A549 (cell line): ENCODE measurements at regions not wholly inside any gene's neighbourhood (a gene's known extent, or its start where the extent isn't known, plus 50 kb on each side); places are given as distances from the start of the nearest gene placed in this dataset.

ENCODE experiments used
- CBX2 ChIP-seq: fragments of 200-600 bp; sonication (generic); IDR thresholded peaks from 2 replicates; pipeline ENCODE4 v1.6.1; 2016; ENCODE audit warnings: low read depth, mild to moderate bottlenecking, borderline replicate concordance
- CTCF ChIP-seq: fragments of >200 bp; sonication (Bioruptor Twin); formaldehyde crosslinking; IDR thresholded peaks from 3 replicates; pipeline ENCODE4 v1.5.1; 2016
- E2F6 ChIP-seq: IDR thresholded peaks from 2 replicates; pipeline ENCODE4 v1.6.1; 2012; ENCODE audit warnings: low read depth, borderline replicate concordance
- POLR2A ChIP-seq: IDR thresholded peaks from 2 replicates; pipeline ENCODE4 v1.6.1; 2012; ENCODE audit warnings: mild to moderate bottlenecking, low read length
- RAD21 ChIP-seq, 2 experiments: fragments of >200 bp in 1 of 2; sonication (Bioruptor Twin) in 1 of 2; formaldehyde crosslinking in 1 of 2; IDR thresholded peaks in 1 of 2; conservative IDR thresholded peaks in 1 of 2; 2 replicates in 1 of 2; 3 replicates in 1 of 2; pipeline ENCODE4 v1.6.1; 2012 to 2018; ENCODE audit warnings: inconsistent platforms in 1 of 2

DNA sequence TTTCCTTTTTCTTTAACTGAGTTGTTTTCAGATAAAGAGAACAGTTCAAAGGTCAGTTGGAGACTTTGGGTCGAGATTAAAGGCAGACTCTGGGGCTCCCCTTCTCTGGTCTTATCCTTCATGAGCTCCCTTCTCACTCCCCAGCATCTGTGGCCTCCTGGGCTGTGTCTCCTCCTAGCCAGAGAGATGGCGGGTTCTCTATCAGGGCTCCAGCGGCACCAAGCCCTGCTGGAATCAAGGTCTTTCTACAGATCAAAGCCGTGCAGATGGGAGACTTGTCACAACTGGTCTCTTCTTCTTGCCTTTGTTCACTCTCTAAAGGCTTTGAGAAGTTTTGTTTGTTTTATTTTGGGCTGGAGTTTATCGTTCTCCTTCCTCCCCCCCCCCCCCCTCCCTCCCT is 373.7 kb upstream of the C1orf174 start:
- no peak for TF ChIP-seq CTCF
- TF ChIP-seq CBX2 = no peak
- TF ChIP-seq RAD21 (conservative IDR thresholded peaks at IDR 0.05 in 1 of 2, IDR thresholded peaks at IDR 0.05 in 1 of 2) = no peak
- no peak for TF ChIP-seq E2F6
- no peak for TF ChIP-seq POLR2A
